HepG2 (cell line): ENCODE measurements at regions not wholly inside any gene's neighbourhood (a gene's known extent, or its start where the extent isn't known, plus 50 kb on each side); places are given as distances from the start of the nearest gene placed in this dataset.

Source experiments
- ATAC-seq: fragments of 200-7000 bp; cut with Tn5 transposase; 3 replicates; pipeline ENCODE4 v1.9.1; 2020; ENCODE audit warnings: mild to moderate bottlenecking, moderate library complexity
- BruUV-seq: library from RNA; stranded (reverse); fragments of 400-500 nt; replicated peaks from 2 replicates; lab custom pipeline; 2021; lab: Mats Ljungman, UMichigan
- CTCF ChIA-PET: fragments of 300-600 bp; formaldehyde crosslinking; extraction: SDS; loops from one replicate; lab custom pipeline; 2021; ENCODE audit warnings: low total read pairs, inconsistent platforms, low intra/inter-chr PET ratio; lab: Yijun Ruan, JAX
- POLR2A ChIA-PET: fragments of 350-600 bp; sonication (Branson Sonifier 250); formaldehyde crosslinking; loops from one replicate; lab custom pipeline; 2020; ENCODE audit warnings: antibody characterized with exemption, inconsistent platforms; lab: Yijun Ruan, JAX
- DNase-seq: peaks from one replicate; pipeline ENCODE4 v3.0.0-alpha.2; 2015; ENCODE audit warnings: low spot score
- FAIRE-seq: peaks from 3 replicates; lab custom pipeline; 2011; peaks lifted over from hg19 to GRCh38; lab: Jason Lieb, UNC
- H2AFZ ChIP-seq: one replicate; pipeline ENCODE4 v1.6.1; 2011; ENCODE audit warnings: low read length, inconsistent platforms
- H3K27ac ChIP-seq: fragments of 300-600 bp; 3 replicates; pipeline ENCODE4 v1.8.0; 2011; ENCODE audit warnings: mixed run types, mild to moderate bottlenecking, mixed read lengths, low read length, inconsistent platforms; ENCODE audit not compliant: insufficient read depth; ENCODE audit errors: extremely low read length
- H3K27me3 ChIP-seq, 2 experiments: fragments of 200-600 bp in 1 of 2; 2 replicates in 1 of 2; 3 replicates in 1 of 2; pipeline versions ENCODE4 v1.6.0 to v1.8.0; 2011; ENCODE audit warnings: low read length in 2 of 2, mild to moderate bottlenecking in 2 of 2, moderate library complexity in 2 of 2, inconsistent platforms in 1 of 2; ENCODE audit not compliant: insufficient read depth in 2 of 2, control insufficient read depth in 1 of 2
- H3K36me3 ChIP-seq, 2 experiments: fragments of 200-600 bp in 1 of 2; replicated peaks in 1 of 2; 2 replicates in 1 of 2; 3 replicates in 1 of 2; pipeline versions ENCODE4 v1.5.1 to v1.8.0; 2011; ENCODE audit warnings: low read length in 2 of 2, inconsistent platforms in 1 of 2; ENCODE audit not compliant: insufficient read depth in 2 of 2, control insufficient read depth in 1 of 2
- H3K4me1 ChIP-seq: 2 replicates; pipeline ENCODE4 v1.5.1; 2012; ENCODE audit warnings: low read length, inconsistent platforms; ENCODE audit not compliant: insufficient read depth
- H3K4me2 ChIP-seq: 2 replicates; pipeline ENCODE4 v1.6.0; 2011; ENCODE audit warnings: low read depth, low read length, inconsistent platforms
- H3K4me3 ChIP-seq, 3 experiments: fragments of 200-600 bp in 1 of 3; sonication (generic), shearing (Covaris generic) in 1 of 3; replicated peaks in 1 of 3; 2 replicates each; pipeline ENCODE4 v1.5.1; 2011 to 2016; ENCODE audit warnings: low read length in 3 of 3, inconsistent platforms in 2 of 3, low read depth in 2 of 3, mild to moderate bottlenecking in 2 of 3, control low read depth in 1 of 3, mixed read lengths in 1 of 3; ENCODE audit not compliant: insufficient read depth in 1 of 3
- H3K79me2 ChIP-seq: one replicate; pipeline ENCODE4 v1.6.1; 2011; ENCODE audit warnings: low read length, inconsistent platforms; ENCODE audit not compliant: insufficient read depth
- H3K9ac ChIP-seq: 2 replicates; pipeline ENCODE4 v1.6.0; 2011; ENCODE audit warnings: mild to moderate bottlenecking, low read depth, low read length, inconsistent platforms; ENCODE audit not compliant: insufficient read depth
- H3K9me3 ChIP-seq: 2 replicates; pipeline ENCODE4 v1.5.1; 2012; ENCODE audit warnings: mild to moderate bottlenecking, low read length
- H4K20me1 ChIP-seq: 2 replicates; pipeline ENCODE4 v1.6.0; 2011; ENCODE audit warnings: inconsistent platforms, mild to moderate bottlenecking, low read length, moderate library complexity; ENCODE audit not compliant: insufficient read depth
- CHD4 ChIP-seq: fragments of 200-600 bp; sonication (generic); IDR thresholded peaks from 2 replicates; pipeline ENCODE4 v1.7.0; 2017; ENCODE audit warnings: mild to moderate bottlenecking, low read length, borderline replicate concordance
- EP300 ChIP-seq, 3 experiments: sonication (generic) in 1 of 3; formaldehyde crosslinking in 1 of 3; IDR thresholded peaks; 2 replicates each; pipeline versions ENCODE4 v1.5.1 to v1.6.1; 2011 to 2020; ENCODE audit warnings: low read depth in 2 of 3, low read length in 2 of 3, borderline replicate concordance in 1 of 3, improper control_type of control experiment in 1 of 3, mild to moderate bottlenecking in 1 of 3, missing genetic modification reagents in 1 of 3, moderate library complexity in 1 of 3
- MBD4 ChIP-seq: IDR thresholded peaks from 2 replicates; pipeline ENCODE4 v1.6.1; 2012; ENCODE audit warnings: low read length, inconsistent platforms, borderline replicate concordance
- MZF1 ChIP-seq: sonication (generic); formaldehyde crosslinking; IDR thresholded peaks from 2 replicates; pipeline ENCODE4 v1.8.1; 2023; ENCODE audit warnings: mild to moderate bottlenecking, missing genetic modification reagents, borderline replicate concordance
- NR2F1 ChIP-seq, 2 experiments: fragments of 450-650 bp in 1 of 2; formaldehyde crosslinking in 1 of 2; IDR thresholded peaks; 2 replicates each; pipeline versions ENCODE4 v1.5.0 to v1.6.1; 2016 to 2020; ENCODE audit warnings: mild to moderate bottlenecking in 1 of 2, missing compliant biosample characterization in 1 of 2, missing genetic modification reagents in 1 of 2, moderate library complexity in 1 of 2
- SATB2 ChIP-seq: sonication (generic); formaldehyde crosslinking; IDR thresholded peaks from 2 replicates; pipeline ENCODE4 v1.5.0; 2020; ENCODE audit warnings: missing genetic modification reagents
- ZNF138 ChIP-seq: sonication (generic); formaldehyde crosslinking; IDR thresholded peaks from 2 replicates; pipeline ENCODE4 v1.5.0; 2020; ENCODE audit warnings: mild to moderate bottlenecking, low read depth, missing genetic modification reagents
- WGBS: methylation state at CpG from one replicate; pipeline ENCODE4 v1.1.6; 2017; ENCODE audit warnings: low lambda C conversion rate; 5-methylcytosine and 5-hydroxymethylcytosine counted together
- in situ Hi-C: cut with HindIII; loops from 2 replicates; pipeline ENCODE4 v1.10.0; 2017; ENCODE audit warnings: low pct_unique_long_range_greater_than_20kb; ENCODE audit not compliant: extremely low pct_ligation_motif_present
- intact Hi-C: fragments of 100-400 bp; cut with micrococcal nuclease; formaldehyde crosslinking; loops from one replicate; pipeline ENCODE4 v1.10.0; 2022; ENCODE audit not compliant: unreplicated experiment
- TF ChIP-seq, protein P1 (sequence below): sonication (generic); formaldehyde crosslinking; IDR thresholded peaks from 2 replicates; pipeline ENCODE4 v1.4.0; 2020; ENCODE audit warnings: missing genetic modification reagents

DNA sequence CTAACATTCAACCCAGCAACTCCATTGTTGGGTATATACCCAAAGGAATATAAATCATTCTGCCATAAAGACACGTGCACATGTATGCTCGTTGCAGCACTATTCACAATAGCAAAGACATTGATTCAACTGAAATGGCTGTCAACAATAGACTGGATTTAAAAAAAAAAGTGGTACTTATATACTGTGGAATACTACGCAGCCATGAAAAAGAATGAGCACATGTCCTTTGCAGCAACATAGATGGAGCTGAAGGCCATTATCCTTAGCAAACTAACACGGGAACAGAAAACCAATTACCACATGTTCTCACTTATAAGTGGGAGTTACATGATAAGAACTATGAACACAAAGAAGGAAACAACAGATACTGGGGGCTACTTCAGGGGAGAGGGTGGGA, 74.0 kb upstream of the FMNL2 start:
- H3K27ac ChIP-seq = no peak overlapping the region
- H3K27me3 ChIP-seq = no peaks in the 10 kb centered on the region; a peak in 1 of 5 replicates
- DNase-seq = no peak
- H3K9me3 ChIP-seq = no peaks in the 10 kb centered on the region
- no peak for FAIRE-seq
- in situ Hi-C loops (no loop called here), intact Hi-C loops (no loop called here)
- H3K79me2 ChIP-seq = no peaks in the 10 kb centered on the region
- H2AFZ ChIP-seq = no peak overlapping the region
- no peak overlapping the region for H3K4me3 ChIP-seq
- no peaks in the 10 kb centered on the region for H3K36me3 ChIP-seq
- H3K4me1 ChIP-seq = no peaks in the 10 kb centered on the region
- H3K9ac ChIP-seq = no peak overlapping the region
- no TSS peak for BruUV-seq
- ChIA-PET POLR2A (no interaction called here), CTCF (no interaction called here)
- ATAC-seq = no peak
- no peak overlapping the region for H3K4me2 ChIP-seq
- H4K20me1 ChIP-seq = no peaks in the 10 kb centered on the region
- WGBS = 28% methylated on average over 4 of the region's 4 CpGs
- TF ChIP-seq NR2F1 (CRISPR knock-in tag; IDR thresholded peaks at IDR 0.05) (no peak), CHD4 (peak; percentile 40; the same call in 1 of the 2 replicates), MBD4 (no peak)
- TF ChIP-seq, protein P1, sequence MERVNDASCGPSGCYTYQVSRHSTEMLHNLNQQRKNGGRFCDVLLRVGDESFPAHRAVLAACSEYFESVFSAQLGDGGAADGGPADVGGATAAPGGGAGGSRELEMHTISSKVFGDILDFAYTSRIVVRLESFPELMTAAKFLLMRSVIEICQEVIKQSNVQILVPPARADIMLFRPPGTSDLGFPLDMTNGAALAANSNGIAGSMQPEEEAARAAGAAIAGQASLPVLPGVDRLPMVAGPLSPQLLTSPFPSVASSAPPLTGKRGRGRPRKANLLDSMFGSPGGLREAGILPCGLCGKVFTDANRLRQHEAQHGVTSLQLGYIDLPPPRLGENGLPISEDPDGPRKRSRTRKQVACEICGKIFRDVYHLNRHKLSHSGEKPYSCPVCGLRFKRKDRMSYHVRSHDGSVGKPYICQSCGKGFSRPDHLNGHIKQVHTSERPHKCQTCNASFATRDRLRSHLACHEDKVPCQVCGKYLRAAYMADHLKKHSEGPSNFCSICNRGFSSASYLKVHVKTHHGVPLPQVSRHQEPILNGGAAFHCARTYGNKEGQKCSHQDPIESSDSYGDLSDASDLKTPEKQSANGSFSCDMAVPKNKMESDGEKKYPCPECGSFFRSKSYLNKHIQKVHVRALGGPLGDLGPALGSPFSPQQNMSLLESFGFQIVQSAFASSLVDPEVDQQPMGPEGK (CRISPR knock-in tag) = no peak
- TF ChIP-seq, all 625 proteins: peak for 1

DNA sequence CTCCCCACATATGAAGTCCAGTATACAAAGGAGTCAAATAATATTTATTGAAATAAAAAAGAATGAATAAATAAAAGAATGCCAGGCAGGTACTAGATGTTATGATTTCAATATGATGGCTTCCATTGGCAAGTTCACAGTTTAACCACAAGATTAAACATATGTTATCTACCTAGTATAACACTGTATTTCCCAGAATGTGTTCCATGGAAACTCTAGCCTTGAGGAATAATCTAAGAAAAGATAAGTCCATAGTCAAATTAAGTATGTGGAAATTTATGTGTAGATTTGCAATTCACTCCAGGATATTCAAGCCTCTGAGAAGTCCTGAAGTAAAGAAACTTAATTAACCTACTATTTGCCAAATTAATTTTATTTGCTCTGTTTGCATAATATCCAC, 71.1 kb upstream of the FMNL2 start:
- no peaks in the 10 kb centered on the region for H3K36me3 ChIP-seq
- no peak for DNase-seq
- no peak overlapping the region for H3K4me2 ChIP-seq
- no peak overlapping the region for H3K27ac ChIP-seq
- ChIA-PET POLR2A (no interaction called here), CTCF (no interaction called here)
- H3K9ac ChIP-seq = no peak overlapping the region
- in situ Hi-C loops = no loop called here
- BruUV-seq = no TSS peak
- no peaks in the 10 kb centered on the region for H3K4me1 ChIP-seq
- ATAC-seq = no peak
- intact Hi-C loops = no loop called here
- peaks cover 6% of the 10 kb centered on the region; the same call in 1 of the 2 replicates for H3K9me3 ChIP-seq
- no peak overlapping the region for H2AFZ ChIP-seq
- no peaks in the 10 kb centered on the region for H4K20me1 ChIP-seq
- H3K4me3 ChIP-seq = no peak overlapping the region
- TF ChIP-seq ZNF138 (CRISPR knock-in tag) (no peak), MZF1 (no peak), EP300 (IDR thresholded peaks at IDR 0.05; ENCODE audit: low read depth in 2 of 2, low read length in 2 of 2) (no peak), EP300 (CRISPR knock-in tag; IDR thresholded peaks at IDR 0.05; ENCODE audit: borderline replicate concordance) (no peak), SATB2 (no peak)
- H3K27me3 ChIP-seq = no peaks in the 10 kb centered on the region; a peak in 1 of 5 replicates
- H3K79me2 ChIP-seq = no peaks in the 10 kb centered on the region
- no peak for FAIRE-seq
